GM23248 (cell line): ENCODE measurements at regions not wholly inside any gene's neighbourhood (a gene's known extent, or its start where the extent isn't known, plus 50 kb on each side); places are given as distances from the start of the nearest gene placed in this dataset.

Experiments
- EZH2 ChIP-seq: fragments of 200-600 bp; sonication (generic); IDR thresholded peaks from 2 replicates; pipeline ENCODE4 v1.6.1; 2018; ENCODE audit warnings: antibody characterized with exemption, mild to moderate bottlenecking; ENCODE audit not compliant: insufficient read depth, poor library complexity, severe bottlenecking
- EZH2phosphoT487 ChIP-seq: fragments of 200-600 bp; sonication (generic); IDR thresholded peaks from 2 replicates; pipeline ENCODE4 v1.6.1; 2018; ENCODE audit warnings: antibody characterized with exemption, moderate library complexity, mild to moderate bottlenecking, low read depth; ENCODE audit not compliant: insufficient read depth

DNA sequence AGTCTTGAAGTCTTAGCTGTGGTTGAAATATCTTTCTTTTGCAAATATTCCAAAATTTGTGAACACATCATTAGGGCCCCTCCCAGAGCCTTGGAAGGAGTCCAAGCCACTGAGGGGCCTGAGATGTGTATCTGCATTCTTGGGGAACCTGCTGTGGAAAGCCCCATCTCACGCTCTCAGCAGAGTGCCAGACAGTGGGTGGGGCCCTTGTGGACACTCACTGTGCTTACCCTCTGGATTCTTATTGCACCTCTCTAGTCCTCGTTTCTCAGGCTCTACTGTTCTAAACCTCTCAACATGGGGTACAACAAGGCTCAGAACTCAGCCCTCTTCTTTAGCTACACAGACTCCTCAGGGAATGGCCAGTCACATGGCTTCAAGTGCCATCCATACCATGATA, 416.2 kb upstream of the CDH4 start:
- TF ChIP-seq EZH2phosphoT487 (no peak), EZH2 (no peak)
